ENCODE measurements at regions not wholly inside any gene's neighbourhood (a gene's known extent, or its start where the extent isn't known, plus 50 kb on each side); places are given as distances from the start of the nearest gene placed in this dataset.
A peak's percentile ranks its signal among the peaks of the same experiment; 100 is the strongest.

GRCh38 chr17:79427621-79428539 lies 183.0 kb downstream of the RBFOX3 start:
- intact Hi-C loops (cut with micrococcal nuclease; ENCODE audit: unreplicated experiment) (no loop called here), in situ Hi-C loops (cut with HindIII; ENCODE audit: extremely low pct_ligation_motif_present, low pct_unique_long_range_greater_than_20kb) (no loop called here)
- no peak for DNase-seq (ENCODE audit: low spot score)
- no peak overlapping the region for H3K4me2 ChIP-seq (ENCODE audit: low read depth, low read length)
- H3K4me1 ChIP-seq (ENCODE audit: insufficient read depth, low read length): no peaks in the 10 kb centered on the region
- ChIA-PET POLR2A (no interaction called here), CTCF (ENCODE audit: low intra/inter-chr PET ratio, low total read pairs) (no interaction called here)
- H3K79me2 ChIP-seq (ENCODE audit: insufficient read depth, low read length): no peaks in the 10 kb centered on the region
- H2AFZ ChIP-seq (ENCODE audit: low read length): no peak overlapping the region
- peak; percentile 43; the same call in 2 of the 3 replicates for ATAC-seq
- H3K9ac ChIP-seq (ENCODE audit: insufficient read depth, low read depth, low read length): no peak overlapping the region
- no peaks in the 10 kb centered on the region for H3K9me3 ChIP-seq (ENCODE audit: low read length)
- FAIRE-seq: no peak
- H3K27me3 ChIP-seq (ENCODE audit: control insufficient read depth in 1 of 2, insufficient read depth in 2 of 2, low read length in 2 of 2): peaks cover 21 to 91% of the 10 kb centered on the region in 2 experiments
- H4K20me1 ChIP-seq (ENCODE audit: insufficient read depth, low read length): peaks cover 11% of the 10 kb centered on the region
- no TSS peak for BruUV-seq (replicated peaks)
- H3K27ac ChIP-seq (ENCODE audit: extremely low read length, insufficient read depth, low read length): no peak overlapping the region
- no peaks in the 10 kb centered on the region for H3K36me3 ChIP-seq (replicated peaks in 1 of 2; ENCODE audit: control insufficient read depth in 1 of 2, insufficient read depth in 2 of 2, low read length in 2 of 2)
- no peak overlapping the region for H3K4me3 ChIP-seq (replicated peaks in 1 of 3; ENCODE audit: insufficient read depth in 1 of 3, low read depth in 2 of 3, low read length in 3 of 3)
- WGBS (ENCODE audit: low lambda C conversion rate): 15% methylated on average over 22 of the region's 24 CpGs
- TF ChIP-seq KDM4B (CRISPR knock-in tag; IDR thresholded peaks at IDR 0.05) (no peak), ZBTB25 (CRISPR knock-in tag; IDR thresholded peaks at IDR 0.05) (no peak), CTCF (CRISPR knock-in tag; IDR thresholded peaks at IDR 0.05) (peak; percentile 25; the same call in 1 of the 2 replicates), STAG1 (CRISPR knock-in tag; IDR thresholded peaks at IDR 0.05) (0 out of 2 replicates have a peak, but pooled peaks have one; percentile 6), EZH2 (conservative IDR thresholded peaks at IDR 0.05; ENCODE audit: low read depth, low read length) (peak; percentile 52; the same call in 1 of the 2 replicates), MNT (IDR thresholded peaks at IDR 0.05) (peak; percentile 77)

All from HepG2 (cell line).